ENCODE measurements at regions not wholly inside any gene's neighbourhood (a gene's known extent, or its start where the extent isn't known, plus 50 kb on each side); places are given as distances from the start of the nearest gene placed in this dataset.

- no peak for DNase-seq
- intact Hi-C loops (cut with micrococcal nuclease), result no loop called here
- no peaks in the 10 kb centered on the region for H3K36me3 Mint-ChIP-seq (ENCODE audit: low read depth)
- H3K4me3 Mint-ChIP-seq, result no peak overlapping the region
- peaks cover 23% of the 10 kb centered on the region for H3K4me1 Mint-ChIP-seq
- H3K9me3 Mint-ChIP-seq, result no peaks in the 10 kb centered on the region
- H3K27ac Mint-ChIP-seq, result no peak overlapping the region
- peaks cover 2% of the 10 kb centered on the region for H3K27me3 Mint-ChIP-seq
Measured at GRCh38 chr11:45082744-45083543, 63.5 kb upstream of the PRDM11 start.

GRCh38 chr11:45083544-45084087, 62.8 kb upstream of the PRDM11 start:
- Mint-ChIP-seq H3K4me1 (peaks cover 23% of the 10 kb centered on the region), H3K27ac (no peak overlapping the region), H3K4me3 (no peak overlapping the region), H3K36me3 (ENCODE audit: low read depth) (no peaks in the 10 kb centered on the region), H3K9me3 (no peaks in the 10 kb centered on the region), H3K27me3 (peaks cover 2% of the 10 kb centered on the region)
- intact Hi-C loops (cut with micrococcal nuclease), result no loop called here
- no peak for DNase-seq

GRCh38 chr11:45085646-45086501, 60.6 kb upstream of the PRDM11 start:
- Mint-ChIP-seq H3K27ac (no peak overlapping the region), H3K4me1 (peaks cover 9% of the 10 kb centered on the region), H3K4me3 (no peak overlapping the region), H3K9me3 (no peaks in the 10 kb centered on the region), H3K27me3 (peaks cover 6% of the 10 kb centered on the region), H3K36me3 (ENCODE audit: low read depth) (no peaks in the 10 kb centered on the region)
- intact Hi-C loops (cut with micrococcal nuclease), result no loop called here
- no peak for DNase-seq

- Mint-ChIP-seq H3K36me3 (ENCODE audit: low read depth) (no peaks in the 10 kb centered on the region), H3K4me3 (no peak overlapping the region), H3K27ac (no peak overlapping the region), H3K9me3 (no peaks in the 10 kb centered on the region), H3K27me3 (peaks cover 8% of the 10 kb centered on the region), H3K4me1 (peaks cover 8% of the 10 kb centered on the region)
- DNase-seq, result no peak
- intact Hi-C loops (cut with micrococcal nuclease), result no loop called here
Measured at GRCh38 chr11:45086526-45086925, 59.9 kb upstream of the PRDM11 start.

- intact Hi-C loops (cut with micrococcal nuclease), result no loop called here
- Mint-ChIP-seq H3K4me3 (no peak overlapping the region), H3K9me3 (no peaks in the 10 kb centered on the region), H3K36me3 (ENCODE audit: low read depth) (no peaks in the 10 kb centered on the region), H3K4me1 (peaks cover 8% of the 10 kb centered on the region), H3K27ac (no peak overlapping the region), H3K27me3 (peaks cover 9% of the 10 kb centered on the region)
- no peak for DNase-seq
Measured at GRCh38 chr11:45087086-45087899, 59.1 kb upstream of the PRDM11 start.

- H3K9me3 Mint-ChIP-seq, result no peaks in the 10 kb centered on the region
- intact Hi-C loops (cut with micrococcal nuclease), result no loop called here
- H3K4me3 Mint-ChIP-seq, result no peak overlapping the region
- no peaks in the 10 kb centered on the region for H3K36me3 Mint-ChIP-seq (ENCODE audit: low read depth)
- no peak for DNase-seq
- peaks cover 8% of the 10 kb centered on the region for H3K4me1 Mint-ChIP-seq
- H3K27me3 Mint-ChIP-seq, result peaks cover 9% of the 10 kb centered on the region
- H3K27ac Mint-ChIP-seq, result no peak overlapping the region
Measured at GRCh38 chr11:45087900-45088160, 58.6 kb upstream of the PRDM11 start.

- H3K9me3 Mint-ChIP-seq, result no peaks in the 10 kb centered on the region
- no peak overlapping the region for H3K27ac Mint-ChIP-seq
- intact Hi-C loops (cut with micrococcal nuclease), result no loop called here
- peaks cover 16% of the 10 kb centered on the region for H3K27me3 Mint-ChIP-seq
- no peaks in the 10 kb centered on the region for H3K36me3 Mint-ChIP-seq (ENCODE audit: low read depth)
- DNase-seq, result no peak
- H3K4me3 Mint-ChIP-seq, result no peak overlapping the region
- peaks cover 10% of the 10 kb centered on the region for H3K4me1 Mint-ChIP-seq
Measured at GRCh38 chr11:45089251-45089650, 57.2 kb upstream of the PRDM11 start.

- Mint-ChIP-seq H3K36me3 (ENCODE audit: low read depth) (no peaks in the 10 kb centered on the region), H3K9me3 (no peaks in the 10 kb centered on the region), H3K27ac (no peak overlapping the region), H3K4me1 (peaks cover 10% of the 10 kb centered on the region), H3K27me3 (peaks cover 14% of the 10 kb centered on the region), H3K4me3 (no peak overlapping the region)
- intact Hi-C loops (cut with micrococcal nuclease), result no loop called here
- no peak for DNase-seq
Measured at GRCh38 chr11:45089676-45090499, 56.6 kb upstream of the PRDM11 start.

- DNase-seq, result no peak
- intact Hi-C loops (cut with micrococcal nuclease), result no loop called here
- H3K4me3 Mint-ChIP-seq, result no peak overlapping the region
- peaks cover 10% of the 10 kb centered on the region for H3K4me1 Mint-ChIP-seq
- H3K9me3 Mint-ChIP-seq, result no peaks in the 10 kb centered on the region
- H3K27ac Mint-ChIP-seq, result no peak overlapping the region
- H3K36me3 Mint-ChIP-seq (ENCODE audit: low read depth), result no peaks in the 10 kb centered on the region
- H3K27me3 Mint-ChIP-seq, result peaks cover 18% of the 10 kb centered on the region
Measured at GRCh38 chr11:45090607-45091006, 55.8 kb upstream of the PRDM11 start.

- no peak for DNase-seq
- Mint-ChIP-seq H3K4me1 (peaks cover 10% of the 10 kb centered on the region), H3K9me3 (no peaks in the 10 kb centered on the region), H3K27ac (no peak overlapping the region), H3K36me3 (ENCODE audit: low read depth) (no peaks in the 10 kb centered on the region), H3K4me3 (no peak overlapping the region), H3K27me3 (peaks cover 23% of the 10 kb centered on the region)
- intact Hi-C loops (cut with micrococcal nuclease), result no loop called here
Measured at GRCh38 chr11:45091563-45092403, 54.7 kb upstream of the PRDM11 start.

- no peak overlapping the region for H3K27ac Mint-ChIP-seq
- H3K4me1 Mint-ChIP-seq, result peaks cover 10% of the 10 kb centered on the region
- no peak for DNase-seq
- H3K4me3 Mint-ChIP-seq, result no peak overlapping the region
- no peaks in the 10 kb centered on the region for H3K36me3 Mint-ChIP-seq (ENCODE audit: low read depth)
- H3K9me3 Mint-ChIP-seq, result no peaks in the 10 kb centered on the region
- H3K27me3 Mint-ChIP-seq, result peaks cover 25% of the 10 kb centered on the region
- intact Hi-C loops (cut with micrococcal nuclease), result no loop called here
Measured at GRCh38 chr11:45092404-45092785, 54.0 kb upstream of the PRDM11 start.

GRCh38 chr11:45092901-45093760, 53.3 kb upstream of the PRDM11 start:
- Mint-ChIP-seq H3K4me1 (peaks cover 10% of the 10 kb centered on the region), H3K36me3 (ENCODE audit: low read depth) (no peaks in the 10 kb centered on the region), H3K4me3 (no peak overlapping the region), H3K9me3 (no peaks in the 10 kb centered on the region), H3K27ac (no peak overlapping the region), H3K27me3 (peaks cover 27% of the 10 kb centered on the region)
- intact Hi-C loops (cut with micrococcal nuclease), result no loop called here
- no peak for DNase-seq

All from activated CD4-positive, alpha-beta T cell treated with anti-CD3 and anti-CD28 coated beads, Interleukin-2, amount 10 ng/mL, durations not matched to agents 24 days and 14 days (primary cell).